ENCODE measurements at regions not wholly inside any gene's neighbourhood (a gene's known extent, or its start where the extent isn't known, plus 50 kb on each side); places are given as distances from the start of the nearest gene placed in this dataset.

DNA sequence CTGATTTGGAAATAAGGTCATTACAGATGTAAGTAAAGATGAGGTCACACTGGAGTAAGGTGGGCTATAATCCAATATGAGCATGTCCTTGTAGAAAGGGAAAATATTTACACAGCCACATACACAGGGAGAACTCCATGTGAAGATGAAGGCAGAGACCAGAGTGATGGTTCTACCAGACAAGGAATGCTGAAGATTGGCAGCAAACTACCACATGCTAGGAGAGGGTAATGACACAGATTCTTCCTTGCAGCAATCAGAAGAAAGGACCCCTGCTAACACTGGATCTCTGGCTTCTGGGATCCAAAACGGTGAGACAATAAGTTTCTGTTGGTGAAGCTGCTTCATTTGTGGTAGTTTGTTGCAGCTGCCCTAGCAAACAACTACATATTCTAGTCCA is 56.0 kb upstream of the SPTSSB start:
- no peaks in the 10 kb centered on the region for H3K79me2 ChIP-seq (ENCODE audit: control insufficient read depth, insufficient read depth, low read length)
- no peak for TF ChIP-seq EZH2 (IDR thresholded peaks at IDR 0.05; ENCODE audit: low read length, missing control alignments)
- TF ChIP-seq, protein P1, sequence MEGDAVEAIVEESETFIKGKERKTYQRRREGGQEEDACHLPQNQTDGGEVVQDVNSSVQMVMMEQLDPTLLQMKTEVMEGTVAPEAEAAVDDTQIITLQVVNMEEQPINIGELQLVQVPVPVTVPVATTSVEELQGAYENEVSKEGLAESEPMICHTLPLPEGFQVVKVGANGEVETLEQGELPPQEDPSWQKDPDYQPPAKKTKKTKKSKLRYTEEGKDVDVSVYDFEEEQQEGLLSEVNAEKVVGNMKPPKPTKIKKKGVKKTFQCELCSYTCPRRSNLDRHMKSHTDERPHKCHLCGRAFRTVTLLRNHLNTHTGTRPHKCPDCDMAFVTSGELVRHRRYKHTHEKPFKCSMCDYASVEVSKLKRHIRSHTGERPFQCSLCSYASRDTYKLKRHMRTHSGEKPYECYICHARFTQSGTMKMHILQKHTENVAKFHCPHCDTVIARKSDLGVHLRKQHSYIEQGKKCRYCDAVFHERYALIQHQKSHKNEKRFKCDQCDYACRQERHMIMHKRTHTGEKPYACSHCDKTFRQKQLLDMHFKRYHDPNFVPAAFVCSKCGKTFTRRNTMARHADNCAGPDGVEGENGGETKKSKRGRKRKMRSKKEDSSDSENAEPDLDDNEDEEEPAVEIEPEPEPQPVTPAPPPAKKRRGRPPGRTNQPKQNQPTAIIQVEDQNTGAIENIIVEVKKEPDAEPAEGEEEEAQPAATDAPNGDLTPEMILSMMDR (conservative IDR thresholded peaks at IDR 0.05 in 1 of 2, IDR thresholded peaks at IDR 0.05 in 1 of 2; ENCODE audit: low read depth in 1 of 2, low read length in 2 of 2): no peak
- no peak overlapping the region for H3K27ac ChIP-seq (ENCODE audit: insufficient read depth, low read length)
- no peaks in the 10 kb centered on the region for H3K36me3 ChIP-seq (ENCODE audit: control insufficient read depth, insufficient read depth, low read length)
- no peaks in the 10 kb centered on the region for H3K27me3 ChIP-seq (ENCODE audit: control insufficient read depth, insufficient read depth, low read length)
- no peak for DNase-seq (ENCODE audit: low read depth in 2 of 2)
- H3K9me3 ChIP-seq (ENCODE audit: control insufficient read depth, insufficient read depth, low read depth, low read length): no peaks in the 10 kb centered on the region
- H3K9ac ChIP-seq (ENCODE audit: insufficient read depth, low read length): no peak overlapping the region
- H2AFZ ChIP-seq (ENCODE audit: low read length): no peak overlapping the region
- no peak overlapping the region for H3K4me3 ChIP-seq (replicated peaks in 1 of 4; ENCODE audit: control extremely low read depth in 1 of 4, insufficient read depth in 1 of 4, low read depth in 3 of 4, low read length in 4 of 4)
- H4K20me1 ChIP-seq (ENCODE audit: control insufficient read depth, extremely low read depth, insufficient read depth, low read length): no peaks in the 10 kb centered on the region
- H3K4me1 ChIP-seq (ENCODE audit: control insufficient read depth, extremely low read depth, insufficient read depth, low read length): no peaks in the 10 kb centered on the region
- no peak overlapping the region for H3K4me2 ChIP-seq (ENCODE audit: extremely low read depth, insufficient read depth, low read length)

DNA sequence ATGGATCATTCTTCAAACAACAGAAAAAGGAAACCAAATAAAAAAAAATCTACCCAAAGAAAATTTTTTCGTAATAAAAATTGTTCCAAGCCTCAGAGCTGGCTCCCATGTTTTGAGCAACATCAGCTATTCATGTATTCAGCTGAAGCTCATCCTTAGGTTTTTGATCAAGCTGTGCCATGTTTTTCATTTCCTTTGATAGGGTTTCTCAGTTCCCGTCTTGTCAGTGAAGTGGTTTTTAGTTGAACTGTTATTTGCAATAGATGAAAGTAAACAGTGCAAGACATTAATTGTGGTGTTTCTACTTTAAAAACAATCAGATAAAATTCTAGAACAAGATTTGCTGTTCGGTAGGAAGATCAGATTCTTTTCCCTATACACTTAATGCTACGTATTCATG is 55.4 kb upstream of the SPTSSB start:
- H3K36me3 ChIP-seq (ENCODE audit: control insufficient read depth, insufficient read depth, low read length): no peaks in the 10 kb centered on the region
- no peaks in the 10 kb centered on the region for H3K27me3 ChIP-seq (ENCODE audit: control insufficient read depth, insufficient read depth, low read length)
- TF ChIP-seq EZH2 (IDR thresholded peaks at IDR 0.05; ENCODE audit: low read length, missing control alignments): no peak
- TF ChIP-seq, protein P1 (conservative IDR thresholded peaks at IDR 0.05 in 1 of 2, IDR thresholded peaks at IDR 0.05 in 1 of 2; ENCODE audit: low read depth in 1 of 2, low read length in 2 of 2): no peak
- no peak overlapping the region for H2AFZ ChIP-seq (ENCODE audit: low read length)
- H3K27ac ChIP-seq (ENCODE audit: insufficient read depth, low read length): no peak overlapping the region
- no peaks in the 10 kb centered on the region for H4K20me1 ChIP-seq (ENCODE audit: control insufficient read depth, extremely low read depth, insufficient read depth, low read length)
- H3K9ac ChIP-seq (ENCODE audit: insufficient read depth, low read length): no peak overlapping the region
- H3K4me3 ChIP-seq (replicated peaks in 1 of 4; ENCODE audit: control extremely low read depth in 1 of 4, insufficient read depth in 1 of 4, low read depth in 3 of 4, low read length in 4 of 4): no peak overlapping the region
- H3K9me3 ChIP-seq (ENCODE audit: control insufficient read depth, insufficient read depth, low read depth, low read length): no peaks in the 10 kb centered on the region
- no peaks in the 10 kb centered on the region for H3K4me1 ChIP-seq (ENCODE audit: control insufficient read depth, extremely low read depth, insufficient read depth, low read length)
- no peak for DNase-seq (ENCODE audit: low read depth in 2 of 2)
- no peak overlapping the region for H3K4me2 ChIP-seq (ENCODE audit: extremely low read depth, insufficient read depth, low read length)
- H3K79me2 ChIP-seq (ENCODE audit: control insufficient read depth, insufficient read depth, low read length): no peaks in the 10 kb centered on the region

DNA sequence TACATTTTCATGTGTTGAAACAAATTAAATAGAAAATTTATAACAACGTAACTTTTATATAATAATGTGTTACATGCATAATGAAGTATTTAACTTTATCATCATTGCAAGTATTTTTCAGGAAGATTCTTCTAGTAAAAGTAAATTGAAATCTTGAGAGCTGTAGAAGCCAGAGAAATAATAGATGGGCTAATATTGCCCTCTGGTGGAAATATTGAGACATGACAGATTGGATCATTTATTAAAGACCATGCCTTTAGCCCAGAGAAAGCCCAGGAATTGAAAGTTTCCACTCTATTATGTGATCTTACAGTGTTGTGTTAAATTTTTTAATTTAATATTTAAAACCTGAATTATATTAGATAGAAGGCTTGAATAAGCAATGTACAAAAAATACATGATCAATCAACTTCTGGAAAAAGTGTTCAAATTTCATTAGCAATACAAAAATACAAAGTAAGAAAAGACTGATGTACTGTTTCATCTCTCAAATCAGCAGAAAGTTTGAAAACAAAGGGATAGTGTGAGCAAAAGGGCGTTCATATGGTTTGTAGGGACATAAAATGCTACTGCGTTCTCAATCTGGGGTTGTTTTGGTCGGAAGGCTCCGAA is 52.7 kb upstream of the SPTSSB start:
- no peak for TF ChIP-seq EZH2 (IDR thresholded peaks at IDR 0.05; ENCODE audit: low read length, missing control alignments)
- TF ChIP-seq, protein P1 (conservative IDR thresholded peaks at IDR 0.05 in 1 of 2, IDR thresholded peaks at IDR 0.05 in 1 of 2; ENCODE audit: low read depth in 1 of 2, low read length in 2 of 2): peak; percentile 36 to 54
- H3K36me3 ChIP-seq (ENCODE audit: control insufficient read depth, insufficient read depth, low read length): no peaks in the 10 kb centered on the region
- no peaks in the 10 kb centered on the region for H3K9me3 ChIP-seq (ENCODE audit: control insufficient read depth, insufficient read depth, low read depth, low read length)
- no peak overlapping the region for H3K27ac ChIP-seq (ENCODE audit: insufficient read depth, low read length)
- H4K20me1 ChIP-seq (ENCODE audit: control insufficient read depth, extremely low read depth, insufficient read depth, low read length): no peaks in the 10 kb centered on the region
- DNase-seq (ENCODE audit: low read depth in 2 of 2): peak; percentile 6 to 63
- H3K27me3 ChIP-seq (ENCODE audit: control insufficient read depth, insufficient read depth, low read length): no peaks in the 10 kb centered on the region
- H3K4me1 ChIP-seq (ENCODE audit: control insufficient read depth, extremely low read depth, insufficient read depth, low read length): no peaks in the 10 kb centered on the region
- H3K4me3 ChIP-seq (replicated peaks in 1 of 4; ENCODE audit: control extremely low read depth in 1 of 4, insufficient read depth in 1 of 4, low read depth in 3 of 4, low read length in 4 of 4): no peak overlapping the region
- H3K4me2 ChIP-seq (ENCODE audit: extremely low read depth, insufficient read depth, low read length): no peak overlapping the region
- no peaks in the 10 kb centered on the region for H3K79me2 ChIP-seq (ENCODE audit: control insufficient read depth, insufficient read depth, low read length)
- no peak overlapping the region for H2AFZ ChIP-seq (ENCODE audit: low read length)
- H3K9ac ChIP-seq (ENCODE audit: insufficient read depth, low read length): no peak overlapping the region
